MM.1S (cell line): ENCODE measurements at regions not wholly inside any gene's neighbourhood (a gene's known extent, or its start where the extent isn't known, plus 50 kb on each side); places are given as distances from the start of the nearest gene placed in this dataset.

ENCODE experiments used
- DNase-seq: peaks from one replicate; pipeline ENCODE4 v3.0.0-alpha.2; 2015
- H2AFZ ChIP-seq: fragments of 300-600 bp; sonication (generic); 2 replicates; pipeline ENCODE4 v1.6.0; 2016; ENCODE audit warnings: antibody characterized with exemption, low read length
- H3F3A ChIP-seq: fragments of 300-600 bp; sonication (generic); 2 replicates; pipeline ENCODE4 v1.6.1; 2016; ENCODE audit warnings: mild to moderate bottlenecking, antibody characterized with exemption, low read length, moderate library complexity, mixed read lengths; ENCODE audit not compliant: insufficient read depth
- H3K27ac ChIP-seq: fragments of 300-600 bp; sonication (generic); 2 replicates; pipeline ENCODE4 v1.5.1; 2016; ENCODE audit warnings: mild to moderate bottlenecking, low read length
- H3K27me3 ChIP-seq: fragments of 300-600 bp; sonication (generic); replicated peaks from 2 replicates; pipeline ENCODE4 v1.6.0; 2016; ENCODE audit warnings: low read length; ENCODE audit not compliant: insufficient read depth
- H3K36me3 ChIP-seq: fragments of 300-600 bp; sonication (generic); replicated peaks from 2 replicates; pipeline ENCODE4 v1.6.1; 2016; ENCODE audit warnings: mild to moderate bottlenecking, low read length, mixed read lengths; ENCODE audit not compliant: insufficient read depth
- H3K4me1 ChIP-seq: fragments of 300-600 bp; sonication (generic); 2 replicates; pipeline ENCODE4 v1.6.1; 2016; ENCODE audit warnings: low read length, mixed read lengths
- H3K4me2 ChIP-seq: fragments of 300-600 bp; sonication (generic); 2 replicates; pipeline ENCODE4 v1.6.0; 2016; ENCODE audit warnings: low read depth, low read length
- H3K4me3 ChIP-seq: fragments of 300-600 bp; sonication (generic); 2 replicates; pipeline ENCODE4 v1.5.1; 2016; ENCODE audit warnings: low read length, mixed read lengths
- H3K79me2 ChIP-seq: fragments of 300-600 bp; sonication (generic); 2 replicates; pipeline ENCODE4 v1.6.1; 2016; ENCODE audit warnings: mixed run types, low read length, mixed read lengths
- H3K9ac ChIP-seq: fragments of 300-600 bp; sonication (generic); 2 replicates; pipeline ENCODE4 v1.6.1; 2016; ENCODE audit warnings: low read length, mixed read lengths
- H3K9me2 ChIP-seq: fragments of 300-600 bp; sonication (generic); replicated peaks from 2 replicates; pipeline ENCODE4 v1.6.1; 2016; ENCODE audit warnings: mild to moderate bottlenecking, low read length, mixed read lengths; ENCODE audit not compliant: insufficient read depth
- H3K9me3 ChIP-seq: fragments of 300-600 bp; sonication (generic); replicated peaks from 2 replicates; pipeline ENCODE4 v1.6.1; 2016; ENCODE audit warnings: mild to moderate bottlenecking, low read length, mixed read lengths; ENCODE audit not compliant: insufficient read depth
- H4K20me1 ChIP-seq: fragments of 300-600 bp; sonication (generic); 2 replicates; pipeline ENCODE4 v1.6.1; 2016; ENCODE audit warnings: mild to moderate bottlenecking, low read length, moderate library complexity, mixed read lengths; ENCODE audit not compliant: insufficient read depth
- CTCF ChIP-seq: fragments of 300-600 bp; sonication (generic); IDR thresholded peaks from 2 replicates; pipeline ENCODE4 v1.5.1; 2016; ENCODE audit warnings: antibody characterized with exemption, low read length, mixed read lengths
- EZH2 ChIP-seq: fragments of 300-600 bp; sonication (generic); optimal IDR thresholded peaks from 2 replicates; pipeline ENCODE3; 2017; ENCODE audit warnings: low read depth, mild to moderate bottlenecking, antibody characterized with exemption, low read length, mixed read lengths
- EZH2phosphoT487 ChIP-seq: fragments of 300-600 bp; sonication (generic); IDR thresholded peaks from 2 replicates; pipeline ENCODE4 v1.6.1; 2018; ENCODE audit warnings: antibody characterized with exemption, low read length

- no peak for TF ChIP-seq CTCF
- no peak for TF ChIP-seq EZH2
- no peak for TF ChIP-seq EZH2phosphoT487
- no peak overlapping the region for H3K27ac ChIP-seq
- no peak overlapping the region for H3K4me2 ChIP-seq
- no peak overlapping the region for H2AFZ ChIP-seq
- no peak overlapping the region for H3K4me3 ChIP-seq
- H3K27me3 ChIP-seq, result no peaks in the 10 kb centered on the region
- no peaks in the 10 kb centered on the region; the same call in 1 of the 2 replicates for H3F3A ChIP-seq
- H3K9me2 ChIP-seq, result no peaks in the 10 kb centered on the region
- no peaks in the 10 kb centered on the region for H3K9me3 ChIP-seq
- no peaks in the 10 kb centered on the region for H3K79me2 ChIP-seq
- H3K36me3 ChIP-seq, result no peaks in the 10 kb centered on the region
- DNase-seq, result no peak
- H3K4me1 ChIP-seq, result peaks cover 8% of the 10 kb centered on the region
- H3K9ac ChIP-seq, result no peak overlapping the region
- no peaks in the 10 kb centered on the region for H4K20me1 ChIP-seq
Observed at GRCh38 chr6:105609375-105609991, 206.6 kb upstream of the PREP start.

- no peak overlapping the region for H3K27ac ChIP-seq
- H2AFZ ChIP-seq, result no peak overlapping the region
- H3K4me2 ChIP-seq, result no peak overlapping the region
Observed at GRCh38 chr6:105608711-105609374, 206.0 kb upstream of the PREP start.

GRCh38 chr6:105607636-105608621 lies 205.0 kb upstream of the PREP start:
- Histone ChIP-seq H3K36me3 (no peaks in the 10 kb centered on the region), H3K4me1 (peaks cover 21% of the 10 kb centered on the region), H3K9ac (no peak overlapping the region), H3F3A (no peaks in the 10 kb centered on the region; the same call in 1 of the 2 replicates), H3K9me2 (no peaks in the 10 kb centered on the region), H2AFZ (no peak overlapping the region), H3K9me3 (no peaks in the 10 kb centered on the region), H3K4me3 (no peak overlapping the region), H3K79me2 (no peaks in the 10 kb centered on the region), H3K27me3 (no peaks in the 10 kb centered on the region), H3K27ac (no peak overlapping the region), H4K20me1 (no peaks in the 10 kb centered on the region), H3K4me2 (no peak overlapping the region)
- no peak for TF ChIP-seq CTCF
- no peak for TF ChIP-seq EZH2phosphoT487
- no peak for TF ChIP-seq EZH2
- DNase-seq, result no peak

More at GRCh38 chr6:105608711-105609374, 206.0 kb upstream of the PREP start:
- Histone ChIP-seq H3K36me3 (no peaks in the 10 kb centered on the region), H3K79me2 (no peaks in the 10 kb centered on the region), H3K4me1 (peaks cover 14% of the 10 kb centered on the region), H3K27me3 (no peaks in the 10 kb centered on the region), H3K9ac (no peak overlapping the region), H3F3A (no peaks in the 10 kb centered on the region; the same call in 1 of the 2 replicates), H3K4me3 (no peak overlapping the region), H3K9me3 (no peaks in the 10 kb centered on the region), H4K20me1 (no peaks in the 10 kb centered on the region), H3K9me2 (no peaks in the 10 kb centered on the region)
- no peak for TF ChIP-seq EZH2
- no peak for TF ChIP-seq CTCF
- no peak for TF ChIP-seq EZH2phosphoT487
- DNase-seq, result no peak
